Parathyroid adenoma (tissue), 2 donors: ENCODE measurements at regions not wholly inside any gene's neighbourhood (a gene's known extent, or its start where the extent isn't known, plus 50 kb on each side); places are given as distances from the start of the nearest gene placed in this dataset.

Experiments used
- H2AFZ ChIP-seq: fragments of 300-600 bp; sonication (generic); one replicate; pipeline ENCODE4 v1.7.0; 2017; ENCODE audit warnings: antibody characterized with exemption, mild to moderate bottlenecking
- H3K27ac ChIP-seq: fragments of 300-600 bp; sonication (generic); one replicate; pipeline ENCODE4 v1.7.0; 2017
- H3K27me3 ChIP-seq: fragments of 300-600 bp; sonication (generic); one replicate; pipeline ENCODE4 v1.7.0; 2017; ENCODE audit warnings: low read length; ENCODE audit not compliant: control insufficient read depth, insufficient read depth
- H3K36me3 ChIP-seq: fragments of 300-600 bp; sonication (generic); one replicate; pipeline ENCODE4 v1.7.0; 2017; ENCODE audit warnings: low read length; ENCODE audit not compliant: control insufficient read depth, insufficient read depth
- H3K4me1 ChIP-seq: fragments of 300-600 bp; sonication (generic); one replicate; pipeline ENCODE4 v1.7.0; 2017; ENCODE audit warnings: control low read depth
- H3K4me2 ChIP-seq: fragments of 300-600 bp; sonication (generic); one replicate; pipeline ENCODE4 v1.7.0; 2017; ENCODE audit warnings: low read length
- H3K4me3 ChIP-seq: fragments of 300-600 bp; sonication (generic); one replicate; pipeline ENCODE4 v1.7.0; 2017; ENCODE audit warnings: low read depth, low read length
- H3K79me2 ChIP-seq: fragments of 300-600 bp; sonication (generic); one replicate; pipeline ENCODE4 v1.7.0; 2017; ENCODE audit warnings: control low read depth
- H3K9ac ChIP-seq: fragments of 300-600 bp; sonication (generic); one replicate; pipeline ENCODE4 v1.7.0; 2017; ENCODE audit warnings: mild to moderate bottlenecking
- H3K9me3 ChIP-seq: fragments of 300-600 bp; sonication (generic); one replicate; pipeline ENCODE4 v1.7.0; 2017; ENCODE audit warnings: low read length; ENCODE audit not compliant: control insufficient read depth
- TF ChIP-seq, protein P1 (sequence below): fragments of 300-600 bp; sonication (generic); IDR thresholded peaks from one replicate; pipeline ENCODE4 v1.7.0; 2017; ENCODE audit warnings: antibody characterized with exemption, mild to moderate bottlenecking
- donor health status: primary hyperparathyroidism.

DNA sequence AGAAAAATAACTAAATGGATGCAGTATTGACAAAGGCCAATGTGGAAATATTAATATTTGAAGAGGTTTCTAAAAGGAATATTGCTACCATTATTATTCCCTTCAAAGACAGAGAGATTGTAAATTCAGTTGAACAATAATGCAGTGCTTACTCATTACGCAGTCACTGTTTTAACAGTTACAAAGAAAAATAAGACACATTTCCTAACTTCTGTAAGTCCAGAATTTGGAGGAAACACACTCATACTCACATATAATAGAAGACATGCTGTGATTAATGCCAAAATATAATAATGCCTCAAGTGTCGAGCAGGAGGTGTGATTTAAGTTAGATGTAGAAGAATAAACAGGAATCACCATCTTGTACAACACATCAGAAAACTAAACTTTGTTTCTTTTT lies 389.2 kb downstream of the FBXO15 start:
- H3K79me2 ChIP-seq = no peaks in the 10 kb centered on the region
- no peak overlapping the region for H3K4me2 ChIP-seq

GRCh38 chr18:73756256-73757091 lies 391.2 kb downstream of the FBXO15 start:
- no peaks in the 10 kb centered on the region for H3K9me3 ChIP-seq
- no peaks in the 10 kb centered on the region for H3K4me1 ChIP-seq
- H3K4me3 ChIP-seq = no peak overlapping the region
- H3K27me3 ChIP-seq = no peaks in the 10 kb centered on the region
- H3K9ac ChIP-seq = no peak overlapping the region
- no peak overlapping the region for H3K27ac ChIP-seq
- TF ChIP-seq, protein P1, sequence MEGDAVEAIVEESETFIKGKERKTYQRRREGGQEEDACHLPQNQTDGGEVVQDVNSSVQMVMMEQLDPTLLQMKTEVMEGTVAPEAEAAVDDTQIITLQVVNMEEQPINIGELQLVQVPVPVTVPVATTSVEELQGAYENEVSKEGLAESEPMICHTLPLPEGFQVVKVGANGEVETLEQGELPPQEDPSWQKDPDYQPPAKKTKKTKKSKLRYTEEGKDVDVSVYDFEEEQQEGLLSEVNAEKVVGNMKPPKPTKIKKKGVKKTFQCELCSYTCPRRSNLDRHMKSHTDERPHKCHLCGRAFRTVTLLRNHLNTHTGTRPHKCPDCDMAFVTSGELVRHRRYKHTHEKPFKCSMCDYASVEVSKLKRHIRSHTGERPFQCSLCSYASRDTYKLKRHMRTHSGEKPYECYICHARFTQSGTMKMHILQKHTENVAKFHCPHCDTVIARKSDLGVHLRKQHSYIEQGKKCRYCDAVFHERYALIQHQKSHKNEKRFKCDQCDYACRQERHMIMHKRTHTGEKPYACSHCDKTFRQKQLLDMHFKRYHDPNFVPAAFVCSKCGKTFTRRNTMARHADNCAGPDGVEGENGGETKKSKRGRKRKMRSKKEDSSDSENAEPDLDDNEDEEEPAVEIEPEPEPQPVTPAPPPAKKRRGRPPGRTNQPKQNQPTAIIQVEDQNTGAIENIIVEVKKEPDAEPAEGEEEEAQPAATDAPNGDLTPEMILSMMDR = no peak
- no peaks in the 10 kb centered on the region for H3K36me3 ChIP-seq
- H3K4me2 ChIP-seq = no peak overlapping the region
- no peaks in the 10 kb centered on the region for H3K79me2 ChIP-seq
- no peak overlapping the region for H2AFZ ChIP-seq

More for the DNA sequence above, 389.2 kb downstream of the FBXO15 start:
- TF ChIP-seq, protein P1 = no peak
- no peaks in the 10 kb centered on the region for H3K27me3 ChIP-seq
- no peaks in the 10 kb centered on the region for H3K36me3 ChIP-seq
- no peak overlapping the region for H3K9ac ChIP-seq
- no peak overlapping the region for H2AFZ ChIP-seq
- no peak overlapping the region for H3K4me3 ChIP-seq
- H3K4me1 ChIP-seq = no peaks in the 10 kb centered on the region
- no peak overlapping the region for H3K27ac ChIP-seq
- no peaks in the 10 kb centered on the region for H3K9me3 ChIP-seq

DNA sequence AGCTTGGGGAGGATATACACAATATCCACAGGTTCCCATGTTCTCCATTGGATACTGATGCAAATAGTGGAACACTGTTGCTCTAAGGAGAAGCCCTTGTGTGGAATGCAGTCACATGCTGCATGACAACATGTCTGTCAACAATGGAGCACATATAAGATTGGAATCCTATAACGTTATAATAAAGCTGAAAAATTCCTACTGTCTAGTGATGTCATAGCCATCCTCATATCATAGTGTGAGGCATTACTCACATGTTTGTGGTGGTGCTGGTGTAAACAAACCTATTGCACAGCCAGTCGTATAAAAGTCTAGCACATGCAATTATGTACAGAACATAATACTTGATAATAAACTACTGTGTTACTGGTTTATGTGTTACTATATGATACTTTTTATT lies 394.7 kb downstream of the FBXO15 start:
- Histone ChIP-seq H2AFZ (no peak overlapping the region), H3K36me3 (no peaks in the 10 kb centered on the region), H3K4me3 (no peak overlapping the region), H3K27me3 (no peaks in the 10 kb centered on the region), H3K79me2 (no peaks in the 10 kb centered on the region), H3K4me1 (no peaks in the 10 kb centered on the region), H3K27ac (no peak overlapping the region), H3K4me2 (no peak overlapping the region), H3K9ac (no peak overlapping the region), H3K9me3 (no peaks in the 10 kb centered on the region)
- TF ChIP-seq, protein P1 = no peak

GRCh38 chr18:73752546-73752945 lies 395.1 kb downstream of the FBXO15 start:
- Histone ChIP-seq H3K36me3 (no peaks in the 10 kb centered on the region), H3K27ac (no peak overlapping the region), H3K4me1 (no peaks in the 10 kb centered on the region), H3K27me3 (no peaks in the 10 kb centered on the region), H3K4me3 (no peak overlapping the region), H3K4me2 (no peak overlapping the region), H3K9me3 (no peaks in the 10 kb centered on the region), H3K79me2 (no peaks in the 10 kb centered on the region), H3K9ac (no peak overlapping the region), H2AFZ (no peak overlapping the region)
- TF ChIP-seq, protein P1 = no peak

DNA sequence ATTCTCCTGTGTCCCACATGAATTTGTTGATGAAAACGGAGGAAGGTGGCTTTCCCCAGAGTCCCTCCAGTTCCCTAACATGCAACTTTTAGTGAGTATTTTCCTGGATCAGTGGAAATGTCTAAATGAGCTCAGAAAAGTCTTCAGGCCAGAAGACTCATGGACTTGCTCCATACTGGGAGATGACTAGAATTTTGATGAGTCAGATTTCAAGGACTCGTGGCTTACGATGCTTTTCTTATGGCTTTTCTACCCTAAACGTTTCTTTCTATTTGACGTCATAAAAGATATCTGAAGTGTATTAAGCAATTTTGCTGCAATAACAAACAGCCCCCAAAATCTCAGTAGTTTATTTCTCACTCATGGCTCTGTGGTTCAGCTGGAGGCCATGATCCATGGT lies 397.6 kb downstream of the FBXO15 start:
- Histone ChIP-seq H3K27ac (no peak overlapping the region), H3K27me3 (no peaks in the 10 kb centered on the region), H3K79me2 (no peaks in the 10 kb centered on the region), H3K36me3 (no peaks in the 10 kb centered on the region), H3K9me3 (no peaks in the 10 kb centered on the region), H3K4me3 (no peak overlapping the region), H2AFZ (no peak overlapping the region), H3K4me1 (no peaks in the 10 kb centered on the region), H3K9ac (no peak overlapping the region), H3K4me2 (no peak overlapping the region)
- TF ChIP-seq, protein P1 = no peak
